C4-2B (cell line): ENCODE measurements at regions not wholly inside any gene's neighbourhood (a gene's known extent, or its start where the extent isn't known, plus 50 kb on each side); places are given as distances from the start of the nearest gene placed in this dataset.
A peak's percentile ranks its signal among the peaks of the same experiment; 100 is the strongest.

ENCODE experiments used
- H3K27ac ChIP-seq: fragments of 450-650 bp; 2 replicates; pipeline ENCODE4 v1.5.1; 2017
- ZFX ChIP-seq: fragments of 450-650 bp; IDR thresholded peaks from 2 replicates; pipeline ENCODE4 v1.6.1; 2017
- TF ChIP-seq, protein P1 (sequence below): fragments of 450-650 bp; conservative IDR thresholded peaks from 2 replicates; pipeline ENCODE4 v1.5.1; 2017; ENCODE audit warnings: mild to moderate bottlenecking

DNA sequence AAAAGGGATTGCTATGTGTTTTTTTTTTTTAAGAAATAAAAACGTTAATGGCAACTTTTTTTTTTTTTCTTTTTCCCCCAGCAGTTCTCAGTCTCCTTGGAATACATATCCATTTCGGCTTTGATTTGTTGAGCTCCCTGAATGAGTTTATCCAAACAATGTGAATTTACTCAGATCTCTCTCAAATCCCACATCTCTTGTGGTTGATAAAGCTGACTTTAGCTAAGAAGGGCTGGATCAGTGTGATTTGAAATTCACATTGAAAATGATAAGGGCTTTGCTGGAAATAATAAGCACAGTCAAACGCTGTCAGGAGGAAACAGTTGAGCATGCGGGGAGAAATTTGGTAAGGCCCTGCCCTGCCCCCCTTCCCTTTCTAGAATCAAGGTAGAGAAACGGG, 74.1 kb upstream of the IRX3 start:
- H3K27ac ChIP-seq: no peak overlapping the region
- TF ChIP-seq ZFX: no peak
- TF ChIP-seq, protein P1, sequence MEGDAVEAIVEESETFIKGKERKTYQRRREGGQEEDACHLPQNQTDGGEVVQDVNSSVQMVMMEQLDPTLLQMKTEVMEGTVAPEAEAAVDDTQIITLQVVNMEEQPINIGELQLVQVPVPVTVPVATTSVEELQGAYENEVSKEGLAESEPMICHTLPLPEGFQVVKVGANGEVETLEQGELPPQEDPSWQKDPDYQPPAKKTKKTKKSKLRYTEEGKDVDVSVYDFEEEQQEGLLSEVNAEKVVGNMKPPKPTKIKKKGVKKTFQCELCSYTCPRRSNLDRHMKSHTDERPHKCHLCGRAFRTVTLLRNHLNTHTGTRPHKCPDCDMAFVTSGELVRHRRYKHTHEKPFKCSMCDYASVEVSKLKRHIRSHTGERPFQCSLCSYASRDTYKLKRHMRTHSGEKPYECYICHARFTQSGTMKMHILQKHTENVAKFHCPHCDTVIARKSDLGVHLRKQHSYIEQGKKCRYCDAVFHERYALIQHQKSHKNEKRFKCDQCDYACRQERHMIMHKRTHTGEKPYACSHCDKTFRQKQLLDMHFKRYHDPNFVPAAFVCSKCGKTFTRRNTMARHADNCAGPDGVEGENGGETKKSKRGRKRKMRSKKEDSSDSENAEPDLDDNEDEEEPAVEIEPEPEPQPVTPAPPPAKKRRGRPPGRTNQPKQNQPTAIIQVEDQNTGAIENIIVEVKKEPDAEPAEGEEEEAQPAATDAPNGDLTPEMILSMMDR: no peak

DNA sequence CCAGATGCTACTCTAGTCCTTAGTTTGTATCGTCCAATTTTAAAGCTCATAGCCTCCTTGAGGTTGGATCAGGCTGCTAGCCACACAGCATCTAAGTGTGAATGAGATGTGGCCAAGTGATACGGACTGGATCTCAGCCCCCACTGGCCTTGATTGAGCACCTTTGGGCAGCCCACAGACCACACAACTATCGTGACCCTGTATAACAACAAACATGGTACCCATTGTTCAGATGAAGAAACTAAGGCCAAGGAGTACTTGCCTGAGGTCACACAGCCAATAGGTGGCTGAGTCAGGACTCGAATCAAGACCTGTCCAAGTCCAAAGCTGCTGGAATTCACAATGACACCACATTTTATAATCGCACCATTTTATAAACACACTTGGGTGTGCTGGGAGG, 73.0 kb upstream of the IRX3 start:
- H3K27ac ChIP-seq: no peak overlapping the region
- TF ChIP-seq ZFX: no peak

DNA sequence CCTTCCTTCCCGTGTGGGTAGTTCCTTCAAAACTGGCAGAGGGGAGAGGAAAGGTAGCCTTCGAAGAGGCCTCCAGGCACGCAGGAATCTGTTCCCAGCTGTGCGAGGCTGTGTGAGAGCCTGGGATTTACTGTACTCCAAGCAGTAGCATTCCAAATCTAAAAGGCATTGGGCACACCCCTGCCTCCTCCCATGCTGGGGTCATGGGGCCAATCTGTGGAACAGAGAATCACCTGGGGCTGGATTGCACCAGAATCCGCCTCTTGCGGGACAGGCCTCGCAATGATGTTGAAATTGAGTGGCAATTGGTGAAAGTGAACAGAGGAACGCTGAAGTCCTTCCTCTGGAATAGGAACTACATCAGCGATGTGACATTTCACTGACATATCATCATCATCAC, 72.5 kb upstream of the IRX3 start:
- no peak overlapping the region for H3K27ac ChIP-seq
- TF ChIP-seq, protein P1: no peak
- TF ChIP-seq ZFX: no peak

DNA sequence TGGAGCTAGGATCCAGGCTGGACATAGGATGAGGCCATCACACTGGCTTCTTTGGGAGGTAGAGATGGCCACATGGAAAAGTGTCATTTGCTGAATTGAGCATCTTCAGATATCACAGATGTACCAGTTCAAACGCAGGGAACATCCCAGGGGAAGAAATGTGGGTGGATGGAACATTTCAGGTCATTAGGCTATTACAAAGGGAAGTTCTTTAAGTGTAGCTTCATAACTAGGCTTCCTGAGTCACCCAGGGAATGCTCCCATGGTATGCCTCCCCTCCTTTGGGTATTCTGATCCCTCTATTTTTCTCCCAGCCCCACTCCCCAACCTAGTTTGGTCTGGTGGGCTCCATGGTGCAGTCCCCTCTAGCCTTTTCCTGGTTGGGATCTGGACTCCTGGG, 69.8 kb upstream of the IRX3 start:
- H3K27ac ChIP-seq: no peak overlapping the region
- TF ChIP-seq, protein P1: no peak
- no peak for TF ChIP-seq ZFX

DNA sequence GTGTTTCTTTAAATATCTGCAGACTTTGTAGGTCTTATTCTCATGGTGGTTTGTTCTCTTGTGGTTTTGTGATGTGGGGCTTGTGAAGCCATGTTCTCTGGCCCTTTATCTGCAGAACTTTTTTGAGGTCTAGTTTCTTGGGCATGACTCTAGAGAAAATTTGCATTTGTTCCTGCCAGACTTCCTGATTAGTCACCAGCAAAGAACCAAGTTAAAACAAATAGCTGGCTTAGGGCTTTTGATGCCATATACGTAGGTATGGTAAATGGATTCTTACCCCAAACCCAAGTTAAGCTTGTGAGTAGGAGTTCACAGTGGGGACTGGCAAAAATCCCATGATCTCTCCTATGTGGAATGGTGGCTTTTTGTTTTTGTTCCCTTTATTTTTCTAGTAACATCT, 68.7 kb upstream of the IRX3 start:
- no peak overlapping the region for H3K27ac ChIP-seq
- TF ChIP-seq ZFX: no peak
- TF ChIP-seq, protein P1: no peak

DNA sequence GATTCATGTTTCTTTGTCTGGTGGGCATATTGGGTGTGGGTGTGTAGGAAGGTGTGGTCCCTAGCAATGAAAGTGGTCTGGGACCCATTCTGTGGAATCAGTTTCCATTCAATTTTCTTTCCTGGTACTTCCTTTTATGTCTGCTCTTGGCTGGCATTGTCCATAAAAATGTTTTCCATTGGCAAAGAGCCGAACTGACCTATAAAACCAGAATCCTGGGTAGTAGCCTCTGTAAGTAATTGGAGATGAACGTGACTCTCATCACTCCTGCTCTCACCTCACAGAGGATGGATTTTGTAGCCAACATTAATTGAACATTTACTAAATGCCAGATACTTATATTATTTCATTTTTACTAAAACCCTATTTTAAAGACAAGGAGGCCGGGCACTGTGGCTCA, 66.5 kb upstream of the IRX3 start:
- TF ChIP-seq, protein P1: no peak
- no peak for TF ChIP-seq ZFX
- H3K27ac ChIP-seq: peak overlapping the region; percentile 33; the same call in 1 of the 2 replicates

DNA sequence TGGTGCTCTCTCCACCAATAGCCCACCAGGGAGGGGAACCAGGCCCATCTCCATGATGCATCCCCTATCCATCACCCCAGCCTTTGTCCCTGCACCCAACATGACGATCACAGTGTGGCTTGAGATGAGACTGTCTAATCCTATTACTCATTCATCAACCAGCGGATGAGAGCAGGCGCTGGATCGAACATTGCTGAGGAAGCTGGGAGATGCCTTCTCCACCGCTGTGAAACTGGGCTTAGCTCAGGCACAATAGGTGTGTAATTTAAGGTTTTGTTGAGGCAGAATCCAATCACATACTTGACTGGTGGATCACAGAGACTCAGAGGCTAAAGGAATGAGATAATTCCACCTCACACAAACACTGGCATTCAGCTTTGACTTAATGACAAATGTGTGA, 64.6 kb upstream of the IRX3 start:
- TF ChIP-seq, protein P1: no peak
- no peak for TF ChIP-seq ZFX
- no peak overlapping the region for H3K27ac ChIP-seq

DNA sequence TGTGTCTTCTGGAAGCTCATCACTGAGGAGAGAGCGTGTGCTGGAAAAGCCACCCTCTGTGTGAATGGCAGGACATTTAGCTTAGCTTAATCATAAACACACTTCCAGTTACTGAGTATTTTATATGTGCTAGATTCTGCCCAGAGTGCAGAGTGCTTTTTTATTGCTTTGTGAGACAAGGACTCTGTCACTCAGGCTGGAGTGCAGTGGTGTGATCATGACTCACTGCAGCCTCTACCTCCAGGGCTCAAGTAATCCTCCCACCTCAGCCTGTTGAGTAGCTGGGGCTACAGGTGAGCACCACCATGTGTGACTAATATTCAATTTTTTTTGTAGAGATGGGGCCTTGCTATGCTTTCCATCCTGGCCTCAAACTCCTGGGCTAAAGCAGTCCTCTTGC, 61.4 kb upstream of the IRX3 start:
- no peak overlapping the region for H3K27ac ChIP-seq

More for the DNA sequence above, 61.4 kb upstream of the IRX3 start:
- TF ChIP-seq, protein P1: no peak
- TF ChIP-seq ZFX: no peak
